ENCODE measurements at regions not wholly inside any gene's neighbourhood (a gene's known extent, or its start where the extent isn't known, plus 50 kb on each side); places are given as distances from the start of the nearest gene placed in this dataset.

DNA sequence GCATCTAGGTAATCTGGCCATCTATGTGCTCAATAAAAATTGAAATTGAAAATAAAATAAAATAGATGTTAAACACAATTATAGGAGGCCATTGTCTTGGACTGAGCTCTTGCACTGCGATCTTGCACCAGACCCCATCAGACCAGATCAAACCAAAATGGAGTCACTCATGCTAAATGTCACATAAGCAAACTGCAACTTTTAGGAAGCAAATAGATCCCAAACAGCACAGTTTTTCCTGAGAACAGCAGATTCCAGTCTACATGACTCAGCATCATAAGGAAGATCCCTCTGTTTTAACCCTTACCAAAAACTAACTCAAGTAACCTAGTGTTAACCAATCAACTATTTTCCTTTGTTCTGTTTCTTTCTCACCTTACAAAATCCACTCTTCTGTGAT, 57.7 kb upstream of the LRP1B start:
- TF ChIP-seq, protein P1, sequence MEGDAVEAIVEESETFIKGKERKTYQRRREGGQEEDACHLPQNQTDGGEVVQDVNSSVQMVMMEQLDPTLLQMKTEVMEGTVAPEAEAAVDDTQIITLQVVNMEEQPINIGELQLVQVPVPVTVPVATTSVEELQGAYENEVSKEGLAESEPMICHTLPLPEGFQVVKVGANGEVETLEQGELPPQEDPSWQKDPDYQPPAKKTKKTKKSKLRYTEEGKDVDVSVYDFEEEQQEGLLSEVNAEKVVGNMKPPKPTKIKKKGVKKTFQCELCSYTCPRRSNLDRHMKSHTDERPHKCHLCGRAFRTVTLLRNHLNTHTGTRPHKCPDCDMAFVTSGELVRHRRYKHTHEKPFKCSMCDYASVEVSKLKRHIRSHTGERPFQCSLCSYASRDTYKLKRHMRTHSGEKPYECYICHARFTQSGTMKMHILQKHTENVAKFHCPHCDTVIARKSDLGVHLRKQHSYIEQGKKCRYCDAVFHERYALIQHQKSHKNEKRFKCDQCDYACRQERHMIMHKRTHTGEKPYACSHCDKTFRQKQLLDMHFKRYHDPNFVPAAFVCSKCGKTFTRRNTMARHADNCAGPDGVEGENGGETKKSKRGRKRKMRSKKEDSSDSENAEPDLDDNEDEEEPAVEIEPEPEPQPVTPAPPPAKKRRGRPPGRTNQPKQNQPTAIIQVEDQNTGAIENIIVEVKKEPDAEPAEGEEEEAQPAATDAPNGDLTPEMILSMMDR (conservative IDR thresholded peaks at IDR 0.05): no peak
- no peak for TF ChIP-seq ZFX (IDR thresholded peaks at IDR 0.05)

All from C4-2B (cell line).